K562 (cell line): ENCODE measurements at regions not wholly inside any gene's neighbourhood (a gene's known extent, or its start where the extent isn't known, plus 50 kb on each side); places are given as distances from the start of the nearest gene placed in this dataset.

Experiments used
- FIP1L1 ChIP-seq: fragments of 200-400 bp; formaldehyde crosslinking; IDR thresholded peaks from 2 replicates; pipeline ENCODE4 v1.6.1; 2018; ENCODE audit warnings: mild to moderate bottlenecking, low read depth, low read length; ENCODE audit not compliant: poor library complexity, severe bottlenecking
- LCOR ChIP-seq: sonication (generic); formaldehyde crosslinking; IDR thresholded peaks from 2 replicates; pipeline ENCODE4 v1.8.0; 2022; ENCODE audit warnings: mild to moderate bottlenecking, missing genetic modification reagents
- TF ChIP-seq, protein P1 (sequence below), 3 experiments: IDR thresholded peaks in 2 of 3; conservative IDR thresholded peaks in 1 of 3; 2 replicates each; pipeline ENCODE4 v1.5.1; 2011 to 2012; ENCODE audit warnings: low read length in 3 of 3, mild to moderate bottlenecking in 3 of 3, control low read depth in 2 of 3, improper control_type of control experiment in 1 of 3, inconsistent platforms in 1 of 3, low read depth in 1 of 3, mixed read lengths in 1 of 3, moderate library complexity in 1 of 3; ENCODE audit not compliant: insufficient read depth in 2 of 3
- TF ChIP-seq, protein P2 (sequence below): sonication (generic); formaldehyde crosslinking; IDR thresholded peaks from 2 replicates; pipeline ENCODE4 v1.8.1; 2023; ENCODE audit warnings: mild to moderate bottlenecking, missing genetic modification reagents
- TF ChIP-seq, protein P3 (sequence below): sonication (generic); formaldehyde crosslinking; IDR thresholded peaks from 2 replicates; pipeline ENCODE4 v1.9.0; 2022; ENCODE audit warnings: mild to moderate bottlenecking, missing genetic modification reagents
- TF ChIP-seq, protein P4 (sequence below), 2 experiments: fragments of 450-650 bp; formaldehyde crosslinking in 1 of 2; IDR thresholded peaks; 2 replicates each; pipeline versions ENCODE4 v1.4.0 to v1.6.1; 2014 to 2020; ENCODE audit warnings: mild to moderate bottlenecking in 2 of 2, borderline replicate concordance in 1 of 2, low read depth in 1 of 2
- TF ChIP-seq, protein P5 (sequence below), 2 experiments: fragments of 450-650 bp in 1 of 2; sonication (generic) in 1 of 2; formaldehyde crosslinking in 1 of 2; IDR thresholded peaks in 1 of 2; conservative IDR thresholded peaks in 1 of 2; 2 replicates each; pipeline versions ENCODE4 v1.6.1 to v1.8.1; 2016 to 2023; ENCODE audit warnings: mild to moderate bottlenecking in 2 of 2, moderate library complexity in 2 of 2, inconsistent platforms in 1 of 2, missing genetic modification reagents in 1 of 2

DNA sequence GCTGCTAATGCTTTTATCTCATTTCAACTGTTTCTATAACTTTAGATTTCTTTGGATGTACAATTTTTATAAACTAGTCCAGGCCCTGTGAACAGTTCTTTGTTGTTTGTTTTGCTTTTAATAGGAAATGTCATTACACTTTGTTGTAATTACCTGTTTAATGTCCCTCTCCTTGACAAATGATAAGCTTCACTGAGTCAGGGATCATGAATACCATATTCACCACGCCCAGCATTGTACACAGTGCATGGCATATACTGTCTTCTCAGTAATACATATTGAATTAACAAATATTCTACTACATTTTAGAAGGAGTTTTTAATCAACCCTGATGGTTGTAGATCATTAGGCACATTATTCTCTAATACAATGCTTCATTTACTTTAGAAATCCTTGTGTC, 1105.0 kb downstream of the MAT2B start:
- TF ChIP-seq, protein P1, sequence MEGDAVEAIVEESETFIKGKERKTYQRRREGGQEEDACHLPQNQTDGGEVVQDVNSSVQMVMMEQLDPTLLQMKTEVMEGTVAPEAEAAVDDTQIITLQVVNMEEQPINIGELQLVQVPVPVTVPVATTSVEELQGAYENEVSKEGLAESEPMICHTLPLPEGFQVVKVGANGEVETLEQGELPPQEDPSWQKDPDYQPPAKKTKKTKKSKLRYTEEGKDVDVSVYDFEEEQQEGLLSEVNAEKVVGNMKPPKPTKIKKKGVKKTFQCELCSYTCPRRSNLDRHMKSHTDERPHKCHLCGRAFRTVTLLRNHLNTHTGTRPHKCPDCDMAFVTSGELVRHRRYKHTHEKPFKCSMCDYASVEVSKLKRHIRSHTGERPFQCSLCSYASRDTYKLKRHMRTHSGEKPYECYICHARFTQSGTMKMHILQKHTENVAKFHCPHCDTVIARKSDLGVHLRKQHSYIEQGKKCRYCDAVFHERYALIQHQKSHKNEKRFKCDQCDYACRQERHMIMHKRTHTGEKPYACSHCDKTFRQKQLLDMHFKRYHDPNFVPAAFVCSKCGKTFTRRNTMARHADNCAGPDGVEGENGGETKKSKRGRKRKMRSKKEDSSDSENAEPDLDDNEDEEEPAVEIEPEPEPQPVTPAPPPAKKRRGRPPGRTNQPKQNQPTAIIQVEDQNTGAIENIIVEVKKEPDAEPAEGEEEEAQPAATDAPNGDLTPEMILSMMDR (IDR thresholded peaks at IDR 0.05 in 2 of 3, conservative IDR thresholded peaks at IDR 0.05 in 1 of 3; ENCODE audit: insufficient read depth in 2 of 3, low read depth in 1 of 3, low read length in 3 of 3), result no peak
- no peak for TF ChIP-seq FIP1L1
- TF ChIP-seq, protein P2, sequence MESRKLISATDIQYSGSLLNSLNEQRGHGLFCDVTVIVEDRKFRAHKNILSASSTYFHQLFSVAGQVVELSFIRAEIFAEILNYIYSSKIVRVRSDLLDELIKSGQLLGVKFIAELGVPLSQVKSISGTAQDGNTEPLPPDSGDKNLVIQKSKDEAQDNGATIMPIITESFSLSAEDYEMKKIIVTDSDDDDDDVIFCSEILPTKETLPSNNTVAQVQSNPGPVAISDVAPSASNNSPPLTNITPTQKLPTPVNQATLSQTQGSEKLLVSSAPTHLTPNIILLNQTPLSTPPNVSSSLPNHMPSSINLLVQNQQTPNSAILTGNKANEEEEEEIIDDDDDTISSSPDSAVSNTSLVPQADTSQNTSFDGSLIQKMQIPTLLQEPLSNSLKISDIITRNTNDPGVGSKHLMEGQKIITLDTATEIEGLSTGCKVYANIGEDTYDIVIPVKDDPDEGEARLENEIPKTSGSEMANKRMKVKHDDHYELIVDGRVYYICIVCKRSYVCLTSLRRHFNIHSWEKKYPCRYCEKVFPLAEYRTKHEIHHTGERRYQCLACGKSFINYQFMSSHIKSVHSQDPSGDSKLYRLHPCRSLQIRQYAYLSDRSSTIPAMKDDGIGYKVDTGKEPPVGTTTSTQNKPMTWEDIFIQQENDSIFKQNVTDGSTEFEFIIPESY (CRISPR knock-in tag), result no peak
- TF ChIP-seq, protein P3, sequence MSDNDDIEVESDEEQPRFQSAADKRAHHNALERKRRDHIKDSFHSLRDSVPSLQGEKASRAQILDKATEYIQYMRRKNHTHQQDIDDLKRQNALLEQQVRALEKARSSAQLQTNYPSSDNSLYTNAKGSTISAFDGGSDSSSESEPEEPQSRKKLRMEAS, result no peak
- TF ChIP-seq, protein P4, sequence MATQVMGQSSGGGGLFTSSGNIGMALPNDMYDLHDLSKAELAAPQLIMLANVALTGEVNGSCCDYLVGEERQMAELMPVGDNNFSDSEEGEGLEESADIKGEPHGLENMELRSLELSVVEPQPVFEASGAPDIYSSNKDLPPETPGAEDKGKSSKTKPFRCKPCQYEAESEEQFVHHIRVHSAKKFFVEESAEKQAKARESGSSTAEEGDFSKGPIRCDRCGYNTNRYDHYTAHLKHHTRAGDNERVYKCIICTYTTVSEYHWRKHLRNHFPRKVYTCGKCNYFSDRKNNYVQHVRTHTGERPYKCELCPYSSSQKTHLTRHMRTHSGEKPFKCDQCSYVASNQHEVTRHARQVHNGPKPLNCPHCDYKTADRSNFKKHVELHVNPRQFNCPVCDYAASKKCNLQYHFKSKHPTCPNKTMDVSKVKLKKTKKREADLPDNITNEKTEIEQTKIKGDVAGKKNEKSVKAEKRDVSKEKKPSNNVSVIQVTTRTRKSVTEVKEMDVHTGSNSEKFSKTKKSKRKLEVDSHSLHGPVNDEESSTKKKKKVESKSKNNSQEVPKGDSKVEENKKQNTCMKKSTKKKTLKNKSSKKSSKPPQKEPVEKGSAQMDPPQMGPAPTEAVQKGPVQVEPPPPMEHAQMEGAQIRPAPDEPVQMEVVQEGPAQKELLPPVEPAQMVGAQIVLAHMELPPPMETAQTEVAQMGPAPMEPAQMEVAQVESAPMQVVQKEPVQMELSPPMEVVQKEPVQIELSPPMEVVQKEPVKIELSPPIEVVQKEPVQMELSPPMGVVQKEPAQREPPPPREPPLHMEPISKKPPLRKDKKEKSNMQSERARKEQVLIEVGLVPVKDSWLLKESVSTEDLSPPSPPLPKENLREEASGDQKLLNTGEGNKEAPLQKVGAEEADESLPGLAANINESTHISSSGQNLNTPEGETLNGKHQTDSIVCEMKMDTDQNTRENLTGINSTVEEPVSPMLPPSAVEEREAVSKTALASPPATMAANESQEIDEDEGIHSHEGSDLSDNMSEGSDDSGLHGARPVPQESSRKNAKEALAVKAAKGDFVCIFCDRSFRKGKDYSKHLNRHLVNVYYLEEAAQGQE (IDR thresholded peaks at IDR 0.05; ENCODE audit: borderline replicate concordance), result no peak
- TF ChIP-seq, protein P4 (CRISPR knock-in tag; IDR thresholded peaks at IDR 0.05; ENCODE audit: low read depth), result no peak
- TF ChIP-seq, protein P5, sequence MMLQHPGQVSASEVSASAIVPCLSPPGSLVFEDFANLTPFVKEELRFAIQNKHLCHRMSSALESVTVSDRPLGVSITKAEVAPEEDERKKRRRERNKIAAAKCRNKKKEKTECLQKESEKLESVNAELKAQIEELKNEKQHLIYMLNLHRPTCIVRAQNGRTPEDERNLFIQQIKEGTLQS (IDR thresholded peaks at IDR 0.05), result no peak
- TF ChIP-seq, protein P5 (CRISPR knock-in tag; conservative IDR thresholded peaks at IDR 0.05), result no peak
- TF ChIP-seq LCOR (CRISPR knock-in tag), result no peak
